ENCODE measurements at regions not wholly inside any gene's neighbourhood (a gene's known extent, or its start where the extent isn't known, plus 50 kb on each side); places are given as distances from the start of the nearest gene placed in this dataset.
"Not testable (repeated sequence)": the region's sequence is repeated elsewhere in the genome, so short reads cannot be mapped to it uniquely, and the experiment has no call there.

DNA sequence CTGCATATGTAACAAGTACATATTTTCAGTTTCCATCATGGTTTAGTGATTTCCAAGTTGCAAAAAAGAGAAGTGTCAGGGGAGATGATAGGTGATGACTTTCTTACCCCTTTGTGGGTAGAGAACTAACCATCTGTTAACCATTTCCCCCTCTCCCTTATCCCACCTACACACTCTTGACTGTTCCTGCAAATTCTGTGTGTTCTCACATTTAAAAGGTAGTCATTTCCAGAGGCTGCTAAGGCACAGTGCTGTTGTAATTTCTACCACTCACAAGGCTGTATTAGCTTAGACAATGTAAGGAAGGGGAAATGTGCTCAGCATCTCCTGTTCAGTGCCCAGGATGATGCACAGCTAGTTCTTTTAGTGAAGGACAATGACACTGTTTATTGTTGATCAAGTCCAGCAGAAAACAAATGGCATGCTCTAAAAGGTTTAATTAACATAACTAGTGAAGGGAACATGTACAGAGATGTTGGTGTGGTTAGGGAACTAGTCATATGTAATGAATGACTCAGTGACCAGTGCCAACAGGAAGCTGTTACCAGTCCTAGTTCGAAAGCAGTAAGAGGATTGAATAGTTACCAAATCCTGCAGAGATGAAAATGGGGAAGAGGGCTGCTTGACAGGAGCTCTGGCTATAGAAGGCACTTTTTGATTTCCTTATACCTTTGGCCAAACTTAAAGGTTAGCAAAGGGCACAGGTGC is 165.1 kb downstream of the PLK2 start:
- DNase-seq, result no peak

DNA sequence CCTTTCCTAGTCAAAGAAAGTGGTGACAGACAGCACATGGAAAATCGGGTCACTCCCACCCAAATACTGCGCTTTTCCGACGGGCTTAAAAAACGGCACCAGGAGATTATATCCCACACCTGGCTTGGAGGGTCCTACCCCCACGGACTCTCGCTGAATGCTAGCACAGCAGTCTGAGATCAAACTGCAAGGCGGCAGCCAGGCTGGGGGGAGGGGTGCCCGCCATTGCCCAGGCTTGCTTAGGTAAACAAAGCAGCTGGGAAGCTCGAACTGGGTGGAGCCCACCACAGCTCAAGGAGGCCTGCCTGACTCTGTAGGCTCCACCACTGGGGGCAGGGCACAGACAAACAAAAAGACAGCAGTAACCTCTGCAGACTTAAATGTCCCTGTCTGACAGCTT is 171.6 kb downstream of the PLK2 start:
- DNase-seq, result not testable (repeated sequence)

DNA sequence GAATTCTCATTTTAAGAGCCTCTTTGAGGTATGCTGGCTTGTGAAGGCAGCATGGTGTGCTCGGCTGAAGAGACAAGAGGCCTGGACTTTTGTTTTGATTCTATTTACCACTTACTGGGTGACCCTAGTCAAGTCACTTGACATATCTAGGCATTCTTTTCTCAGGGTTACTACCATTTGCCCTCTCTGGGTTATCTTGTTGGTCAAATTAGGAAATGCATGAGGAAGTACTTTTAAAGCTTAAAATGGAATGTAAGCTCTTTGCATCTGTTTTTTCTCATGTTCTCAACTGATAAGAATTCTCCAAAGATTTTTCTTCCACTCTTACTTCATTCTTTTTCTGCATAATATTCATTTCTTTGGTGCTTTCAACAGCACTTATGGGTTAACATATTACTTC is 173.1 kb downstream of the PLK2 start:
- no peak for DNase-seq

DNA sequence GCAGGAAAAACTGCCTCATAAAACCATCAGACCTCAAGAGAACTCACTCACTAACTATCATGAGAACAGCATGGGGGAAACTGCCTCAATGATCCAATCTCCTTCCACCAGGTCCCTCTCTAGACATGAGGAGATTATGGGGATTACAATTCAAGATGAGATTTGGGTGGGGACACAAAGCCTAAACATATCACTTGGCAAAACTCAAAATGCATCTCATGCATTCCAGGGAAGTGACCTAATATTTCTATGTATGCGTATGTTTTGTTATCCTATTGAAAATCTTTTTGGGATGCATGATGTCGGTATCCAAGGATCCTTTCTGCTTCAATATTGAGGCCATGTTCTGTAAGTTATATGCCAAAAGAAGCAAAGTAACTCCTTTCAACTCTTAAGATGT is 174.0 kb downstream of the PLK2 start:
- no peak for DNase-seq

DNA sequence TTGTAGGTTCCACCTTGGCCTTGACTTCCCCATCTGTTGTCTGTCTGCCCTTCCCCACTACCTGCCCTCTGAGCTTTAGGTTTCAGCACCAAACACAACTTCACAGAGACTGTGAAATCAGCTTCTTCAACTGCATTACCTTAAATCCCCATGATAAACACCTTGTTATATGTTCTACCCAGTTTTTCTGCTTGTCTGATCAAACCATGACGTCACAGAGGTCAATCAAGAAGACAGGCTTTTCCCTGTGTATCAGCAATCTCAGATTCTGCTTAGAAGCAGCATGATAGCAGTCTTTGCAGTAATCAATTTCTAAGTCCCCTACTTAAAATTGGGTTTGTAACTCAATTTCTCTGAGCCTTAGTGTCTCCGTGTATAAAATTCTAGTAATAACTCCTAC is 175.0 kb downstream of the PLK2 start:
- DNase-seq, result no peak

DNA sequence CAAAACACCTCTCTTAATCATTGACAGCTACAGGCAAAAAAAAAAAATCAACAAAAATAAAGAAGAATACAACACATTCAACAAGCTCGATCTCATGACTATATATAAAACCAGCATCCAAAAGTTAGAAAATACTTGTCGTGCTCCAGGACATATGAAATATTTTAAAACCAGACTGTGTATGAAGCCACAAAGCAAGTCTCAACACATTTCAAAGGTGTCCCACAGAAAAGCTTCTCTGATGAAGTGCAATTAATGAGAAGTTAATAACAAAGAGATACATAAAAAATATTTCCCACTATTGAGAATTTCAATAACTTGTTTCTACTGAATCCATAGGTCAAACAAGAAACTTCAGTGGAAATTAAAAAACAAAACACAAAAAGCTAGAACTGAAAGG is 178.7 kb downstream of the PLK2 start:
- no peak for DNase-seq

DNA sequence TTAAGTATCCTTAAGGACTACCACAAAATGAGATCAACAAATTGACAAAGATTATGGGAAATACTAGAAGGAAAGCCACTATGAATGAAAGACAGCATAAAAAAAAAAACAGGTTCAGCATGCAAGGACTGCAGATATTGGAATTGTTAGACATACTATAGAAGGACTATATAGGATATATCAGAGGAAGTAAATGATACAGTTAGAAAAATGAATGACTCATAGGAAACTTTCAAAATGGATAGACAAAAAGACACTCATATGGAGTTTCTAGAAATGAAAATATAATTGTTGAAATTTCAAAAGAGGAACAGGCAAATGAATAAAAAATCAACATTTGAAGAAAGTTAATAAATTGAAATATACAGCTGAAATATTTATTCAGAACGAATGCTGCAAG is 180.6 kb downstream of the PLK2 start:
- no peak for DNase-seq

DNA sequence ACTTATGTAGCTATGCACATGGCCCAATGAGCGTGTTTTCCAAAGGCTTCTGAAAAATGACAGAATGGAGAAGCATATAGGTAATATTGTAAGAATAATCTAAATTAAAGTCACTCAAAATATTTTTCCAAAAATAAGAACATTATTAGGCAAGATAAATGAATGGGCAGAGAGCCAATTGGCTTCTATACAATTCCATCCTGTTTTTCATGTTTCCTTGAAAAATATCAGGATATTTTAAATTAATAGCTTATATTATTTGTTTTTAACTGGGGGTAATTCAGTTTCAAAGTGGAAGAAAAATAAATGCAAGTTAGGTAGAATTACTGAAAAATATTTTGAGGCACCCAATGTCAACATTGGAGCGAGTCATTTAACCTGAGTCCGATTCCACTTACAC is 183.5 kb downstream of the PLK2 start:
- DNase-seq, result no peak

DNA sequence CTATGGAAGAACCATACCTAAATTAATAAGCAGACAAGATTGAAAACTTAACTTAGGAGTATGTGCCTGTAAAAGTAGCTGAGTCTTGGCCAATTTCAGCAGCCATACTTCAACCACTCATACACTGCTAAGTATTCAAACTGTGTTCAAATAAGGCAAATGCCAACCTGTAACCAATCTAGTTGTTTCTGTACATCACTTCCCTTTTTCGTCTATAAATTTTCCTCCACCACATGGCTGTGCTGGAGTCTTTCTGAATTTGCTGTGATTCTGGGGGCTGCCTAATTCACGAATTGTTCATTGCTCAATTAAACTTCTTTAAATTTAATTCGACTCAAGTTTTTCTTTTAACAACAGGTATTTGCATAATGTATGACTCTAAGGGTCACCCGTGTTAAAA is 184.4 kb downstream of the PLK2 start:
- DNase-seq, result no peak

DNA sequence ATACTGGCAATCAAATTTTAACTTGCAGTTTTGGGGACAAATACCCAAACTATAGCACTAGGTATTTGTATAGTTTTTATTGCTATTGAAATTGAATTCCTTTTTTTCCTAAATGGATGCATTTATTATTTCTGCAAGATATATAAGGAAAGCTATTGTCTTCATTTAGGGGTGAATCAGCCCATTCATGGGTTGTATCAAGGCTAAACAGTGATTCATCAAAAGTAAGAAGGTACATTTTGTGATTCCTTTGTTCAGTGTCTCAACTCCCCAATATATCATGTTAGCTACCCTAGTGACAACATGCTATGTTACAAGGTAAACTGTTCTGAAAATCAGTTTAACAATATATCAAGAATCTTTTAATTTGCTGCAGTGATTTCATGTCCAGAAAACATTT is 185.7 kb downstream of the PLK2 start:
- DNase-seq, result no peak

DNA sequence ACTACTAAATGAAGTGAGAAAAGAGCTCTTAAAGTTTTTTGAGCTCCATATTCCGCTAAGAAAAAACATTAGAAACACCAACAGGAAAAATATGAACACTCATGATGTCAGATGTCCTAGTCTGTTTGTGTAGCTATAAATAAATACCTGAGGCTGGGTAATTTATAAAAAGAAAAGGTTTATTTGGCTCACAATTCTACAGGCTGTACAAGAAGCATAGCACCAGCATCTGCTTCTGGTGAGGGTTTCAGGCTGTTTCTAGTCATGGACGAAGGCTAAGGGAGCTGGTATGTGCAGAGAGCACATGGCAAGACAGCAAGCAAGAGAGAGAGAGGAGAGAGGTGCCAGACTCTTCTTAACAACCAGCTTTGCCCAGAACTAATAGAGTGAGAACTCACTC is 186.2 kb downstream of the PLK2 start:
- no peak for DNase-seq

DNA sequence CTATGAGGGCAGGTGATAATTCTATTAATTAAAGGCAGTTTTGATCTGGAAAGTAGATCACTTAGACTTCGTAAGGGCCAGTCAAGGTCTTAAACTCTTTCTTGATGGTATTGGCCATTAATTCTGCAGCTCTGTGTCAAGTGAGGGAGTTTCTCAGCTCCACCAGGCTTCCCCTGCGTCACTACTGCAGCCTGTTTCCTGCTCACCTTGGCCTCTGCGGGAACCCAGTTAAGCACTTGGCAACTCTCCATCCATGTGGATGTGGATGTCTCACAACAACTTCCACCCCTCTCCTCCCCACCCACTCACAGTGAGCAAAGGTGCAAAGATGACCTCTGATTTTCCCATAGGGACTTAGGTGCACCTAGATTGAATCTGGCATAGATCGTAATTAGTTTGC is 191.6 kb downstream of the PLK2 start:
- DNase-seq, result no peak

DNA sequence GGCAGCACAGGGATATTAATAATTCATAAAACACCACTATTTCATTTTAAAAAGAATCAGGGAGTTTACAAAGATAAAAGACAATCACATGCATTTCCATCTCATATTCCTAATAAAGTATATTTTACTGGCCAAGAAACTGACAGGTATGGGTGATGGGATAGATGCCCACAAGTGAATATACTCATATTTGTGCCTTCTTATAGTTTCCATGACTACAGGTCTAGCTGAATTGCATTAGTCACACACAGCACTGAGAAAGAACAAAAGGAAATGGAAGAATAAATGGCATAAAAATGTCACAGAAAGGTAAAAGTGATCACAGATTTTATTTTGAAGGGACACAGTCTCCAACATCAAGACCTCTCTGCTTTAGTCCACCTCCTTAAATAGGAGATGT is 193.5 kb downstream of the PLK2 start:
- no peak for DNase-seq

DNA sequence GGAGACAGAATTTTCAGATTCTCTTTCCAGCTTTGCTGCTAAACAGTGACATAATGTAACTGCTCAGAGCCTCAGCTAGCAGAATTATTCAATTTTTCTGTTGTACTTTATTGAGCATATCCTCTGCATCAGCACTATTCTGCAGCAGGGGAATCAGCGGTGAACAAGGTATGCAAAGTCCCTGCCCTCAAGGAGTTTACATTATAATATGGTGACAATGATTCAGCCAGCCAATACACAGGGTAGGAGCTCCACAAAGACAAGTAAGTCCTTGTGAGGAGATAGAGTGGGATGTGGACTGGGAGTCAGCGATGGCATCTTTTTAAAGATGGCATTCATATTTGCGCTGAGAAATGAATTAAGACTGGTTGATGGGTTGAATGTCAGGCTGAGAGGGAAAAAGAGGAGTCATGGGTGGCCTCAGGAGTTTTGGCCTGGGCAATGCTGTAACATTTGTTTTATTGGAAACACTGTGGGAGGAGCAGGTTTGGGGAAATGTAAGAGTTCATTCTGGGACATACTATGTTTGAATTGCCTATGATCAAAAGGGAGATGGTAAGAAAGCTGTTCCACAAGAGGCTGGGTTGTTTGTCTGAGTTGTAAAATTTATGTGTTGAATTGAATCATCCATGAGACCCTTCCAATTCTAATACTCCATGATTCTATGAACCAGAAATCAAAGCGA is 194.5 kb downstream of the PLK2 start:
- DNase-seq, result no peak

DNA sequence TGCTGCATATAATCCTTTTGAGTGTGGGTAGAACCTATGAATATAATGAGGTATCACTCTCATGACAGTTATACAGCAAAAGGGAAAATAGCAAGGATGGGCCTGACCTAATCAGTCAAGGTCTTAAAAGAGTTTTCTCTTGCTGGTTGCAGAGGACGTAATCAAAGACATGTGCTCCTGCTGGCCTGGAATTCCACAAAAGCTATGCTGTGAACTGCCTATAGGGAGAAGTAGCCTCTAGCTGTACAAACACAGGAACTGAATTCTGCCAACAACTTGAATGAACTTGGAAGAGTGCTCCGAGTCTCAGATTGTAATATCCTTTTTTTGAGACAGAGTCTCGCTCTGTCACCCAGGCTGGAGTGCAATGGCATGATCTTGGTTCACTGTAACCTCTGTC is 195.6 kb downstream of the PLK2 start:
- DNase-seq, result no peak

DNA sequence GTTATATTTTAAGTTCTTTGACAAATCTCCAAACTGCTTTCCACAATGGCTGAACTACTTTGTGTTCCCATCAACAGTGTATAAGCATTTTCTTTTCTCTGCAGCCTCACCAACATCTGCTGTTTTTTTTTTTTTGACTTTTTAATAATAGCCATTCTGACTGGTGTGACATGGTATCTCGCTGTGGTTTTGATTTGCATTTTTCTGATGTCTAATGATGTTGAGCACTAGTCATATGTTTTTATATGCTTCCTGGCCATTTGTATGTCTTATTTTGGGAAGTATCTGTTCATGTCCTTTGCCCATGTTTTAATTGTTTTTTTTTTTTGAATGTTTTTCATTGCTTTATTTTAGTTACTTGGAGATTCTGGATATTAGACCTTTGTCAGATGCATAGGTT is 196.6 kb downstream of the PLK2 start:
- no peak for DNase-seq

DNA sequence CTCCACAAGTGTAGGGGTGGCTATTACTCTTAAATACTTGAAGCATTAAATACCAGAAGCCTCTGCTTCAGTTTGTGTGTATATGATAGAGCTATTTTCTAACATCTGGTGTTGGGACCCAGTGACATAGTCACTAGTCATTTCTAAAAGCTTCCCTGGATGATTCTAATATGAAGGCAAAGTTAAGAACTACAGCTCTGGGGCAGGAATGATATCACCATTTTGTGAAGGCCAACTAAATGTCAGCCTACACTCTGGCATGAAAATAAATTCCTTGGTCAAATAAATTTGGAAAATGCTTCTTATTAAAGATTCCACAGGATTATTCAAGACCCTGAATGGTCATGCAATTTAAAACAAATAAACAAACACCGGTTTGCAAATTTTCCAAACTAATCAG is 197.7 kb downstream of the PLK2 start:
- no peak for DNase-seq

DNA sequence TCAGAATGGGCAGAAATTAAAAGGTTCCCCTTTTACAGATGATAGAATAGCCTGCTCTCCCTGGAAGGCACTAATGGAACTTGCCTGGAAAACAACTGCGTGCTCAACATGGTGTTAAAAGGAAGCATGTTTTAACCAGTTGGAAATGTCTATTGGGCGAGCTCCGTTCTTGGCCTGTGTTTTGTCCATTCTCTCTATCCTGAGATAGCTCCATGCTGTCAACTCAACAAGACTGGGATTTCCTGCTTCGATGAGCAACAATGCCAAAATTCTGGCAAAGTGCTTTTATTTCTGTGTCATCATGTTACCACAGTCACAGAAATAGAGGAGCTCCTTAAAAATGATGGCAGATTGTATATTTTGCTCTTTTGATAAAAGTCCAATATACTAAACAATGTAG is 198.3 kb downstream of the PLK2 start:
- no peak for DNase-seq

DNA sequence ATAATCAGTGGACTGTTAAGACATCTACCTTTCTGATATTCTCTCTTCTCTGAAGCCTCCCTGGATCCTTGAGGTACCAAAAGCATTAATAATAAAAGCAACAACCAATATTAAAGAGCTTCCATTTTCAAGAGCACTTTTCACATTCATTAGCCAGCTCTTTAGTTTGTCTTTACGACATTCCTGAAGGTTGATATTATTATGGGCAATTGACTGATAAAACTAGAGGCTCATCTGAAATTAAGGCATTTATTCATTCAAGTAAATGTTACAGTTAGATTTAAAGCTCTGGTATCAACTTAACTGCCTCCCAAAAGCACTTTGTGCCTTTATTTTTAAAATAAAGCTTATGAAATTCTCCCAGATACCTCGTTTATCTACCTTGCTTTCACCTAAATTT is 199.6 kb downstream of the PLK2 start:
- DNase-seq, result no peak

DNA sequence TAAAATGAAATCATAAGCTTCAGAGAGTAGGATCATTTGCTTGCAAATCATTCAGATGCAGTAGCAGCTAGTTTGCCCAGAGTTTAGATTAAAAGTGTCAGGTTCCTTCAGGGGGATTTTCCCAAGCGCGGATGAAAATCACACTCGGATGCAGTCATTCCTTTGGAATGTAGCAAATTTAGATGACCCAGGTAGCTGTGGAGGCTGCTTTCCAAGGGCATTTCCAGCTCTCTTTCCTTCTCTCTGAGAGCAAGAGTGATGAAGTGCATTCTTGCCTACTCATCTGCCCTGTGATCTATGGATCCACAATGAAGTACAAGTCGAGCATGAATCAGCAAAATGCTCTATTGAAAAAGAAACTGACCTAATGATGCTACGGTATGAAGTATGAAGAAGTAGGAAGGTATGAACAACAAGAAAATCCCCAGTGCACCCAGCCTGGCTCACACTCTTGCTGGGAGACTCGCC is 200.2 kb downstream of the PLK2 start:
- DNase-seq, result no peak

DNA sequence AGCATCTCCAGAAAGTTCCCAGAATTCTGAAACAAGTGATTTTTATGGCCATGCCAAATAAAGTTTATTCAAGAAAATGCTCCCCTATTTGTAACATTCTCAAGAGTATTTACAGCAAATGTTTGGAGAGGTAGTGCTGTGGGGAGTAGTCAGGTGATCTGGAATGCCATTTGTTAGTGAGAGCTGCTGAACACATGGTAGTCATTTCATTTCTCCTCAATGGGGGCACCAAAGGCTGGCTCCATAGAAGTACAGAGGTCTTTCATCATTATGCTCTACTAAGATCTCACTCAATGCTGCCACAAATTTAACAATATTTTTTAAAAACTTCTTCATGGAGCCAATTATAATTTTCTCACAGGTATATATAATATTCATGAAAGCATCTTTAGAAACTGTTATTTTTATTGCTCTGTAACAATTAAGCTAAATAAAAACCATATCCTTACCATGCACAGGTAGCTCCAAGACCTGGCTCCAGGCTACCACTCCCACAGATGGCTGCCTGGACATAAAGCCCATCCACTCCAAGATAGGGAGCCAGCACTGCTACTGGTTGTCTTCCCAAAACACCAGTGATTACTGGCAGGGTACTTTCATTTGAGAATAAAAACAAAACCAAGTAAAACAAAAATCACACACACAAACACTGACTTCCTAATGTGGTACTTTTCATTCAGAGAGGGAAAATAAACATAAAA is 200.8 kb downstream of the PLK2 start:
- no peak for DNase-seq

DNA sequence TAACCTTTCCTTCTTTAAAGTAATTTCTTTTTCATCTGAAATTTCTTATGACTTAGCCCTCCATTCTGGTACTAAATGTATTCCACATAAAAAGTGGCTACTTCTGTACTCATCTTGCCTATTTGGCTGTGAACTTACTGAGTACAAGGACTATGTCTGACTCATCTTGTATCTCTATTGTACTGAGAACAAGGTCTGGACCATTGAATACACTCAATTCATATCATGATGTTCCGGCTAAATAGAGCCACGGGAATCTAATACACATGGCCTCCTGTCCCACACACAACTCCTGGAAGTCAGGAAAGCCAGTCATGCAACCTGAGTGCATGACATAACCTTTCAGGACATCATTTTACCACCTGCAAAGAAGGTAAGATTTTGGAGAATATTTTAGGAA is 203.9 kb downstream of the PLK2 start:
- DNase-seq, result no peak

DNA sequence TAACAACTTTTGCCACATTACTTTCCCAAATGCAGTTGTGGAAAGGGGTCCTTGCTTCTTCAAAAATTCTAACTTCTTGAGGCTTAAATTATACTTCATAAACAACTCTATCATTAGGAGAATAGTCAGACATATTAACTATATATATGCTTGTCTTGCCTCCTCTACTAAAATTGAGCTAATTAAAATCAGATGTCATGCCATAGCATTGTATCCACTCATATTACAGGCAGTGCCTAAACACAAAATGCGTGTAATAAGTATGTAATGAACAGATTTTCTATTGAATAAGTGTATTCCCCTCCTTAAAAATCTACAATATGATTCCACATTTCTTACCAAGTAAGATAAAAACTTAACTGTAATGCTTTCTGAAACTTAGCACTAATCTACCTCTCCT is 204.5 kb downstream of the PLK2 start:
- DNase-seq, result no peak

DNA sequence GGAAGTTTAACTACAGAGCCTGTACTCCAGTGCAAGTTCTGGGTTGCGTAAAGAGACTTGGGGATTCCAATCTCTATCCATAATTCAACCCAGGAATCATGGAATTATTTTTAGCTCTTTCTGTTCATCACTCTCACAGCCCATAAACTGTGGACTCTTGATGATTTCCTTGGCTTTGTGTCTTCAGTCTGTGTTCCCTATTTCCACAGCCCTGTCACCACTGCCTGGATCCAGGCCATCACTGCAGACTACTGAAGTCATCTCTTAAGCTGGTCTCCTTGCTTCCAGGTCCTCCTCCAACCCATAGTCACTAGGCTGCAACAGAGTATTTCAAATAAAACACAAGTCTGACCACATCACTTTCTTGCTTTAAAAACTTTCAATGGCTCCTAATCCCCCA is 211.7 kb downstream of the PLK2 start:
- DNase-seq, result no peak

All from activated naive CD4-positive, alpha-beta T cell treated with Interleukin-2 at 50 U/mL for 16 hours (primary cell).